ENCODE measurements at regions not wholly inside any gene's neighbourhood (a gene's known extent, or its start where the extent isn't known, plus 50 kb on each side); places are given as distances from the start of the nearest gene placed in this dataset.
"Not testable (repeated sequence)": the region's sequence is repeated elsewhere in the genome, so short reads cannot be mapped to it uniquely, and the experiment has no call there.

DNA sequence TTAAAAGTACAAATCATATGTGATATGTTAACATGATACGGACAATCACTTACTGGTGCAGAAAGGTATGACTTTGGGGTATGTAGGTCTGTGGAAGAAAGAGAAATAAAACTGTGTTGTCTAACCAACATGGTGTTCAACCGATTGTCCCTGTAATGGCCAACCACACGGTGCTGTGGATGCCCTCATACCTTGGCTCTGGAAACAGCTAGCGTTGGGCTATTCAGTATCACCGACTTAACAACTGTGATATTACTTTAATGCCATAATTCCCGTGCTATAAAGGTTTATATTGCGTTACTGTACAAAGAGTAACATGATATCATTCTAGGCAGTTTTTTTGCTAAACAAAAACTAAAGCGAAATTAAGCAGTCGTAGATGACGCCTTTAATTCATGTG lies 448.3 kb downstream of the EFNB2 start:
- TF ChIP-seq ZNF274 (IDR thresholded peaks at IDR 0.05; ENCODE audit: low read depth, low read length): no peak
- H3K4me3 ChIP-seq (ENCODE audit: low read length): no peak overlapping the region

- no peak for TF ChIP-seq ZNF274 (IDR thresholded peaks at IDR 0.05; ENCODE audit: low read depth, low read length)
- no peak overlapping the region for H3K4me3 ChIP-seq (ENCODE audit: low read length)
Observed at GRCh38 chr13:106083620-106084350, 451.7 kb downstream of the EFNB2 start.

- H3K4me3 ChIP-seq (ENCODE audit: low read length): not testable (repeated sequence)
Observed at GRCh38 chr13:106081221-106081620, 454.2 kb downstream of the EFNB2 start.

GRCh38 chr13:106078191-106078590 lies 457.3 kb downstream of the EFNB2 start:
- TF ChIP-seq ZNF274 (IDR thresholded peaks at IDR 0.05; ENCODE audit: low read depth, low read length): no peak

DNA sequence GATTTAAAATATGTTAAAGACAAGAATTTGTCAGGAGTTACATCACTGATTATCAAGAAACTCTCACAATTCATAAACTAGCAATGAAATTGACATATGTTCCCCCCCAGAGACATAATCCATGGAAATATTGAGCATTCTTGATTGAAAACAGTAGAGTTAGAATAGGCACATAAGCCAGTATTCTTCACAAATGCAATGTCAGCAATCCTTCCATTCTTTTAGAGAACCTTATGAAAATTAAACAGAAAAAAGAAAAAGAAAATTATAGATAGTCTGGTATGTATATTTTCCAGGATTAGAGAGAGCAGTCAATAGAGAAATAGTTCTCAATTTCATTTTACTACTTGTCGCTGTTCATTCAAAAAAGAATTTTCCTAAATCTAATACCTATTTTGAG lies 458.4 kb downstream of the EFNB2 start:
- no peak overlapping the region for H3K4me3 ChIP-seq (ENCODE audit: low read length)
- TF ChIP-seq ZNF274 (IDR thresholded peaks at IDR 0.05; ENCODE audit: low read depth, low read length): no peak

More at GRCh38 chr13:106078191-106078590, 457.3 kb downstream of the EFNB2 start:
- H3K4me3 ChIP-seq (ENCODE audit: low read length): no peak overlapping the region

GRCh38 chr13:106072014-106072413 lies 463.4 kb downstream of the EFNB2 start:
- TF ChIP-seq ZNF274 (IDR thresholded peaks at IDR 0.05; ENCODE audit: low read depth, low read length): no peak
- H3K4me3 ChIP-seq (ENCODE audit: low read length): no peak overlapping the region

- no peak for TF ChIP-seq ZNF274 (IDR thresholded peaks at IDR 0.05; ENCODE audit: low read depth, low read length)
- H3K4me3 ChIP-seq (ENCODE audit: low read length): no peak overlapping the region
Observed at GRCh38 chr13:106063591-106064313, 471.7 kb downstream of the EFNB2 start.

- TF ChIP-seq ZNF274 (IDR thresholded peaks at IDR 0.05; ENCODE audit: low read depth, low read length): no peak
- no peak overlapping the region for H3K4me3 ChIP-seq (ENCODE audit: low read length)
Observed at GRCh38 chr13:106061781-106062180, 473.7 kb downstream of the EFNB2 start.

- TF ChIP-seq ZNF274 (IDR thresholded peaks at IDR 0.05; ENCODE audit: low read depth, low read length): no peak
- no peak overlapping the region for H3K4me3 ChIP-seq (ENCODE audit: low read length)
Observed at GRCh38 chr13:106056851-106057250, 478.6 kb downstream of the EFNB2 start.

DNA sequence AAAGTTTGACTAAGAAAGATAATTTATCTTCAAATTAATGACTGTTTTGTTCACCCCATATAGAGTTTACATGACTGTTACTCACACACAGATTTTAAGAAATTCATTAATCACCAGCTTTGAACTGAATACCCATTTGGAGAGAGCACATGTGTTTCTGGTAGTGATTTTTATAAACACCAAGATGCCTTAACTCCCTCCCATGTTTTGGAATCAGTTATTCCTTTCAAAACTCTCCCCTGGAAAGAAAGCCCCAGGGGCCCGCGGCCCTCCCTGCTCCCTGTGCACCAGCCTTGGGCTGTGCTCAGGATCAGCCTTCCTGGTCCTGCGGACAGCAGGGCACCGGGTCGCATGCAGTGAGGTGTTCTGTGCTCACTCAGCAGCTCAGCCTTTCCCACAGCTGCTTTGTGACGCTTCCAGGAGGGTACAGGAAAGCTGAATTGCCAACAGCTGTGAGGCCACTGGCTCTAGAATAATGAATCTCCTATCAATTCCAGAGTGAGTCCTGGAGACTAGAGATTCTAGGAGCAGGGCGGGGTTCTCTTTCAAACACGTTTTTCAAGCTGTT lies 483.2 kb downstream of the EFNB2 start:
- no peak overlapping the region for H3K4me3 ChIP-seq (ENCODE audit: low read length)
- no peak for TF ChIP-seq ZNF274 (IDR thresholded peaks at IDR 0.05; ENCODE audit: low read depth, low read length)

- TF ChIP-seq ZNF274 (IDR thresholded peaks at IDR 0.05; ENCODE audit: low read depth, low read length): no peak
- H3K4me3 ChIP-seq (ENCODE audit: low read length): no peak overlapping the region
Observed at GRCh38 chr13:106049171-106049570, 486.3 kb downstream of the EFNB2 start.

DNA sequence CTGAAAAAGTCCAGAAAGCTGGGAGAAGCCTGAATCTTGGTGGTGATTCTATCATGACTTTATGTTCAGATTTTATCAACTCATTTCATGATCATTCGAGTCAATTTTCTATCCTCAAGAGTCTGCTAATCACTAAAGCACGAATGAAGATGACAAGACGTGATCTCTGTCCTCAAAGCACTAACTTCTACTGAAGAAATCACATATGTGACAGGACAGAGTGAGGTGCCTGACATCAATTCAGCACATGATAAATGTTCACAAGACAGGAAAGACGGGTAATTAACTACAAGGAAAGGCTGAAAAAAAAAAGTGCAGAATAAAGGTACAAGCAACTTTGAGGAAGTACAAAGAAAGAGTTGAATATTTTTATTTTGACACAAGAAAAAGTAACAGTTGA lies 487.1 kb downstream of the EFNB2 start:
- no peak overlapping the region for H3K4me3 ChIP-seq (ENCODE audit: low read length)
- TF ChIP-seq ZNF274 (IDR thresholded peaks at IDR 0.05; ENCODE audit: low read depth, low read length): no peak

DNA sequence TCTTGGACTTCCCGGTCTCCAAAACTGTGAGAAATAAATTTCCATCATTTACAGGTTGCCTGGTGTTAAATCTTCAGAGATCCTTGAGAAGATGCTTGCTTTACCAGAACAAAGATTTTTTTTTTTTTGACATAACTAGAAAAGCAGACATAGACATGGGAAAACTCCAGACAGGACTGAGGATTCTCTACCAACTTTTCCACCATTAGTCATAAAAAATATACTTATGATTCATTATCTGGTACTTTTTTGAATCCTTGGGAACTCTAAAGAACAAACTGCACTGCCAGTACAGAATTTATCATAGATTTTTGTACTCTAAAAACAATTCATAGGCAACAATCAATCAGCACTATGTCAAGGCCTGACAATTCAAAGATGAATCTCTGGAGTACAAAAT lies 487.6 kb downstream of the EFNB2 start:
- no peak overlapping the region for H3K4me3 ChIP-seq (ENCODE audit: low read length)
- TF ChIP-seq ZNF274 (IDR thresholded peaks at IDR 0.05; ENCODE audit: low read depth, low read length): no peak

- TF ChIP-seq ZNF274 (IDR thresholded peaks at IDR 0.05; ENCODE audit: low read depth, low read length): no peak
Observed at GRCh38 chr13:106042996-106043581, 492.4 kb downstream of the EFNB2 start.

GRCh38 chr13:106041445-106041844 lies 494.0 kb downstream of the EFNB2 start:
- no peak for TF ChIP-seq ZNF274 (IDR thresholded peaks at IDR 0.05; ENCODE audit: low read depth, low read length)

More at GRCh38 chr13:106042996-106043581, 492.4 kb downstream of the EFNB2 start:
- H3K4me3 ChIP-seq (ENCODE audit: low read length): no peak overlapping the region

More at GRCh38 chr13:106041445-106041844, 494.0 kb downstream of the EFNB2 start:
- H3K4me3 ChIP-seq (ENCODE audit: low read length): no peak overlapping the region

Measured in GM08714 (cell line).